SK-N-SH (cell line): ENCODE measurements at regions not wholly inside any gene's neighbourhood (a gene's known extent, or its start where the extent isn't known, plus 50 kb on each side); places are given as distances from the start of the nearest gene placed in this dataset.

Experiments used
- CTCF ChIA-PET: fragments of 300-600, 350-600 bp; formaldehyde crosslinking; extraction: SDS; loops from one replicate; lab custom pipeline; 2021; lab: Yijun Ruan, JAX
- POLR2A ChIA-PET: fragments of 350-600 bp; sonication (Branson Sonifier 250); formaldehyde crosslinking; extraction: SDS; loops from one replicate; lab custom pipeline; 2020; ENCODE audit warnings: antibody characterized with exemption, inconsistent platforms; lab: Yijun Ruan, JAX
- DNase-seq: peaks from one replicate; pipeline ENCODE4 v3.0.0; 2012
- H2AFZ ChIP-seq: fragments of 200-600 bp; sonication (generic); 2 replicates; pipeline ENCODE4 v1.8.1; 2016; ENCODE audit warnings: antibody characterized with exemption, mild to moderate bottlenecking, low read depth
- H3F3A ChIP-seq: fragments of 200-600 bp; sonication (generic); replicated peaks from 2 replicates; pipeline ENCODE3; 2016; ENCODE audit warnings: antibody characterized with exemption, mild to moderate bottlenecking; ENCODE audit not compliant: insufficient read depth
- H3K27ac ChIP-seq, 2 experiments: fragments of 200-500 bp in 1 of 2; fragments of 200-600 bp in 1 of 2; sonication (Bioruptor generic) in 1 of 2; sonication (generic), shearing (Covaris generic) in 1 of 2; 2 replicates each; pipeline versions ENCODE4 v1.5.1 to v1.6.1; 2014 to 2016; ENCODE audit warnings: low read depth in 2 of 2, inconsistent platforms in 1 of 2, low read length in 1 of 2, mild to moderate bottlenecking in 1 of 2, mixed read lengths in 1 of 2
- H3K27me3 ChIP-seq: fragments of 200-600 bp; sonication (generic), shearing (Covaris generic); 2 replicates; pipeline ENCODE4 v1.6.1; 2016; ENCODE audit warnings: mixed run types; ENCODE audit not compliant: insufficient read depth
- H3K36me3 ChIP-seq, 2 experiments: fragments of 200-500 bp in 1 of 2; fragments of 200-600 bp in 1 of 2; sonication (Bioruptor generic) in 1 of 2; sonication (generic) in 1 of 2; replicated peaks in 1 of 2; 2 replicates each; pipeline versions ENCODE3 to v1.5.1; 2014 to 2016; ENCODE audit warnings: low read length in 1 of 2, mild to moderate bottlenecking in 1 of 2; ENCODE audit not compliant: insufficient read depth in 2 of 2, control insufficient read depth in 1 of 2
- H3K4me1 ChIP-seq, 2 experiments: fragments of 200-500 bp in 1 of 2; fragments of 200-600 bp in 1 of 2; sonication (Bioruptor generic) in 1 of 2; sonication (generic), shearing (Covaris generic) in 1 of 2; 2 replicates each; pipeline versions ENCODE4 v1.5.1 to v1.6.1; 2014 to 2016; ENCODE audit warnings: low read depth in 1 of 2, low read length in 1 of 2, mixed run types in 1 of 2; ENCODE audit not compliant: insufficient read depth in 2 of 2, control insufficient read depth in 1 of 2
- H3K4me2 ChIP-seq: fragments of 200-600 bp; sonication (generic), shearing (Covaris generic); 2 replicates; pipeline ENCODE4 v1.6.1; 2017; ENCODE audit warnings: mixed run types
- H3K4me3 ChIP-seq, 2 experiments: fragments of 200-500 bp in 1 of 2; fragments of 200-600 bp in 1 of 2; sonication (Bioruptor generic) in 1 of 2; sonication (generic), shearing (Covaris generic) in 1 of 2; 2 replicates each; pipeline versions ENCODE4 v1.5.1 to v1.8.1; 2014 to 2016; ENCODE audit warnings: low read depth in 2 of 2, inconsistent platforms in 1 of 2, low read length in 1 of 2, mild to moderate bottlenecking in 1 of 2, mixed read lengths in 1 of 2, moderate library complexity in 1 of 2
- H3K79me2 ChIP-seq: fragments of 200-600 bp; sonication (generic); 2 replicates; pipeline ENCODE4 v1.8.1; 2017; ENCODE audit warnings: mild to moderate bottlenecking; ENCODE audit not compliant: insufficient read depth
- H3K9ac ChIP-seq: fragments of 200-600 bp; sonication (generic); 2 replicates; pipeline ENCODE4 v1.6.1; 2017; ENCODE audit warnings: mixed run types
- H3K9me2 ChIP-seq: fragments of 200-600 bp; sonication (generic); 2 replicates; pipeline ENCODE4 v1.6.1; 2017; ENCODE audit warnings: mixed run types
- H3K9me3 ChIP-seq: fragments of 200-600 bp; sonication (generic); 2 replicates; pipeline ENCODE4 v1.6.1; 2017; ENCODE audit warnings: mixed run types, mild to moderate bottlenecking, moderate library complexity
- H4K20me1 ChIP-seq: fragments of 200-600 bp; sonication (generic); 2 replicates; pipeline ENCODE4 v1.6.1; 2017; ENCODE audit warnings: mild to moderate bottlenecking, mixed run types; ENCODE audit not compliant: insufficient read depth
- CHD2 ChIP-seq: fragments of 150-350 bp; IDR thresholded peaks from 2 replicates; pipeline ENCODE4 v1.6.1; 2018; ENCODE audit warnings: low read length; ENCODE audit not compliant: partially characterized antibody
- EP300 ChIP-seq, 2 experiments: IDR thresholded peaks; 2 replicates each; pipeline versions ENCODE4 v1.4.0 to v1.6.1; 2012; ENCODE audit warnings: borderline replicate concordance in 1 of 2, low read depth in 1 of 2, low read length in 1 of 2
- FOSL2 ChIP-seq: IDR thresholded peaks from 2 replicates; pipeline ENCODE4 v1.4.0; 2012; ENCODE audit warnings: low read depth, mild to moderate bottlenecking, moderate library complexity, borderline replicate concordance
- FOXJ3 ChIP-seq: sonication (generic); formaldehyde crosslinking; IDR thresholded peaks from 2 replicates; pipeline ENCODE4 v1.5.1; 2020; ENCODE audit warnings: mild to moderate bottlenecking, missing genetic modification reagents
- FOXM1 ChIP-seq: IDR thresholded peaks from 2 replicates; pipeline ENCODE4 v1.4.0; 2012; ENCODE audit warnings: low read depth, mild to moderate bottlenecking
- GATA2 ChIP-seq: sonication (generic); formaldehyde crosslinking; IDR thresholded peaks from 2 replicates; pipeline ENCODE4 v1.5.0; 2020; ENCODE audit warnings: mild to moderate bottlenecking, missing genetic modification reagents
- JUND ChIP-seq: IDR thresholded peaks from 2 replicates; pipeline ENCODE4 v1.4.0; 2012
- MEF2A ChIP-seq: IDR thresholded peaks from 2 replicates; pipeline ENCODE4 v1.4.0; 2012; ENCODE audit warnings: low read depth, borderline replicate concordance
- MXI1 ChIP-seq: IDR thresholded peaks from 2 replicates; pipeline ENCODE4 v1.6.1; 2012; ENCODE audit warnings: mild to moderate bottlenecking, low read depth, low read length, improper control_type of control experiment
- NRF1 ChIP-seq: IDR thresholded peaks from 2 replicates; pipeline ENCODE4 v1.6.1; 2012; ENCODE audit warnings: low read depth, mild to moderate bottlenecking, low read length
- POLR2AphosphoS5 ChIP-seq: IDR thresholded peaks from 2 replicates; pipeline ENCODE4 v1.6.1; 2012; ENCODE audit warnings: low read depth, low read length
- RAD21 ChIP-seq: IDR thresholded peaks from 2 replicates; pipeline ENCODE4 v1.6.1; 2012; ENCODE audit warnings: mild to moderate bottlenecking, low read length
- TCF12 ChIP-seq: IDR thresholded peaks from 2 replicates; pipeline ENCODE4 v1.4.0; 2012
- YY1 ChIP-seq: IDR thresholded peaks from 2 replicates; pipeline ENCODE4 v1.4.0; 2012; ENCODE audit warnings: low read depth, mild to moderate bottlenecking
- WGBS: methylation state at CpG from one replicate; pipeline ENCODE4 v1.1.6; 2017; ENCODE audit warnings: low lambda C conversion rate; 5-methylcytosine and 5-hydroxymethylcytosine counted together
- TF ChIP-seq, protein P1 (sequence below): IDR thresholded peaks from 2 replicates; pipeline ENCODE4; 2012
- TF ChIP-seq, protein P2 (sequence below): fragments of 200-600 bp; sonication (generic); IDR thresholded peaks from 2 replicates; pipeline ENCODE4 v1.6.1; 2017; ENCODE audit warnings: antibody characterized with exemption, mild to moderate bottlenecking, moderate library complexity
- TF ChIP-seq, protein P3 (sequence below): IDR thresholded peaks from 2 replicates; pipeline ENCODE4 v1.4.0; 2012; ENCODE audit warnings: low read depth

GRCh38 chr10:42951486-42952251, 125.2 kb upstream of the RET start:
- peaks cover 0 to 12% of the 10 kb centered on the region in 2 experiments; a peak in 1 of 4 replicates for H3K4me1 ChIP-seq
- no peak overlapping the region for H2AFZ ChIP-seq
- H3K9me3 ChIP-seq: no peaks in the 10 kb centered on the region
- H3K27ac ChIP-seq: no peak overlapping the region
- no peaks in the 10 kb centered on the region for H3K9me2 ChIP-seq
- DNase-seq: no peak
- no peaks in the 10 kb centered on the region for H3K79me2 ChIP-seq
- ChIA-PET POLR2A (interaction anchor here (2.2 kb wide), 1 partner anchor 125 kb away, joined by 6 read pairs; the partner anchor contains the start of gene RET), CTCF (interaction anchor here (0.8 kb wide), 1 partner anchor 85 kb away, joined by 3 read pairs; no protein-coding TSS in a partner anchor)
- H3K27me3 ChIP-seq: no peaks in the 10 kb centered on the region
- H3F3A ChIP-seq: no peaks in the 10 kb centered on the region
- H4K20me1 ChIP-seq: no peaks in the 10 kb centered on the region
- no peak overlapping the region for H3K4me2 ChIP-seq
- TF ChIP-seq TCF12 (no peak), FOSL2 (no peak), MXI1 (no peak)
- no peak overlapping the region for H3K4me3 ChIP-seq
- H3K9ac ChIP-seq: no peak overlapping the region
- 78% methylated on average over 24 of the region's 39 CpGs for WGBS
- H3K36me3 ChIP-seq: no peaks in the 10 kb centered on the region

- ChIA-PET POLR2A (interaction anchor here (2.2 kb wide), 1 partner anchor 124 kb away, joined by 6 read pairs; the partner anchor contains the start of gene RET), CTCF (no interaction called here)
- Histone ChIP-seq H2AFZ (no peak overlapping the region), H3K9ac (no peak overlapping the region), H3K36me3 (no peaks in the 10 kb centered on the region), H3K9me3 (no peaks in the 10 kb centered on the region), H3K4me1 (peaks cover 0 to 12% of the 10 kb centered on the region in 2 experiments; a peak in 1 of 4 replicates), H3K27ac (no peak overlapping the region), H4K20me1 (no peaks in the 10 kb centered on the region), H3K4me2 (no peak overlapping the region), H3K79me2 (no peaks in the 10 kb centered on the region), H3K27me3 (no peaks in the 10 kb centered on the region), H3K4me3 (no peak overlapping the region), H3F3A (no peaks in the 10 kb centered on the region), H3K9me2 (no peaks in the 10 kb centered on the region)
- no peak for TF ChIP-seq MEF2A
- TF ChIP-seq, protein P1, sequence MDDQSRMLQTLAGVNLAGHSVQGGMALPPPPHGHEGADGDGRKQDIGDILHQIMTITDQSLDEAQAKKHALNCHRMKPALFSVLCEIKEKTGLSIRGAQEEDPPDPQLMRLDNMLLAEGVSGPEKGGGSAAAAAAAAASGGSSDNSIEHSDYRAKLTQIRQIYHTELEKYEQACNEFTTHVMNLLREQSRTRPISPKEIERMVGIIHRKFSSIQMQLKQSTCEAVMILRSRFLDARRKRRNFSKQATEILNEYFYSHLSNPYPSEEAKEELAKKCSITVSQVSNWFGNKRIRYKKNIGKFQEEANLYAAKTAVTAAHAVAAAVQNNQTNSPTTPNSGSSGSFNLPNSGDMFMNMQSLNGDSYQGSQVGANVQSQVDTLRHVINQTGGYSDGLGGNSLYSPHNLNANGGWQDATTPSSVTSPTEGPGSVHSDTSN: no peak
- no peak for TF ChIP-seq FOXJ3 (CRISPR knock-in tag)
- DNase-seq: no peak
- 61% methylated on average over 11 of the region's 14 CpGs for WGBS
Observed at GRCh38 chr10:42952349-42952748, 124.5 kb upstream of the RET start.

- Histone ChIP-seq H3K4me2 (no peak overlapping the region), H3F3A (no peaks in the 10 kb centered on the region), H3K4me3 (no peak overlapping the region), H3K4me1 (peaks cover 0 to 16% of the 10 kb centered on the region in 2 experiments; a peak in 2 of 4 replicates), H3K9me2 (no peaks in the 10 kb centered on the region), H3K27ac (no peak overlapping the region), H3K27me3 (no peaks in the 10 kb centered on the region), H3K9ac (no peak overlapping the region), H3K79me2 (no peaks in the 10 kb centered on the region), H3K9me3 (no peaks in the 10 kb centered on the region), H3K36me3 (no peaks in the 10 kb centered on the region), H4K20me1 (no peaks in the 10 kb centered on the region), H2AFZ (no peak overlapping the region)
- DNase-seq: no peak
- POLR2A ChIA-PET: interaction anchor here (2.2 kb wide), 1 partner anchor 123 kb away, joined by 6 read pairs; the partner anchor contains the start of gene RET
- 64% methylated on average over 12 of the region's 13 CpGs for WGBS
- CTCF ChIA-PET: interaction anchor here (1.0 to 1.4 kb wide), 2 partner anchors 125 to 149 kb away, joined by 3 read pairs; no protein-coding TSS in a partner anchor
- TF ChIP-seq, protein P2, sequence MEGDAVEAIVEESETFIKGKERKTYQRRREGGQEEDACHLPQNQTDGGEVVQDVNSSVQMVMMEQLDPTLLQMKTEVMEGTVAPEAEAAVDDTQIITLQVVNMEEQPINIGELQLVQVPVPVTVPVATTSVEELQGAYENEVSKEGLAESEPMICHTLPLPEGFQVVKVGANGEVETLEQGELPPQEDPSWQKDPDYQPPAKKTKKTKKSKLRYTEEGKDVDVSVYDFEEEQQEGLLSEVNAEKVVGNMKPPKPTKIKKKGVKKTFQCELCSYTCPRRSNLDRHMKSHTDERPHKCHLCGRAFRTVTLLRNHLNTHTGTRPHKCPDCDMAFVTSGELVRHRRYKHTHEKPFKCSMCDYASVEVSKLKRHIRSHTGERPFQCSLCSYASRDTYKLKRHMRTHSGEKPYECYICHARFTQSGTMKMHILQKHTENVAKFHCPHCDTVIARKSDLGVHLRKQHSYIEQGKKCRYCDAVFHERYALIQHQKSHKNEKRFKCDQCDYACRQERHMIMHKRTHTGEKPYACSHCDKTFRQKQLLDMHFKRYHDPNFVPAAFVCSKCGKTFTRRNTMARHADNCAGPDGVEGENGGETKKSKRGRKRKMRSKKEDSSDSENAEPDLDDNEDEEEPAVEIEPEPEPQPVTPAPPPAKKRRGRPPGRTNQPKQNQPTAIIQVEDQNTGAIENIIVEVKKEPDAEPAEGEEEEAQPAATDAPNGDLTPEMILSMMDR: no peak
- TF ChIP-seq FOSL2 (no peak), JUND (no peak), EP300 (IDR thresholded peaks at IDR 0.05; ENCODE audit: borderline replicate concordance in 1 of 2, low read depth in 1 of 2, low read length in 1 of 2) (no peak), POLR2AphosphoS5 (no peak), GATA2 (CRISPR knock-in tag) (no peak), RAD21 (no peak), FOXM1 (no peak), YY1 (no peak), NRF1 (no peak), CHD2 (no peak)
- TF ChIP-seq, protein P3, sequence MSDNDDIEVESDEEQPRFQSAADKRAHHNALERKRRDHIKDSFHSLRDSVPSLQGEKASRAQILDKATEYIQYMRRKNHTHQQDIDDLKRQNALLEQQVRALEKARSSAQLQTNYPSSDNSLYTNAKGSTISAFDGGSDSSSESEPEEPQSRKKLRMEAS: no peak
Observed at GRCh38 chr10:42952931-42953683, 123.8 kb upstream of the RET start.
